Mesothelial cell of epicardium (in vitro differentiated cells): ENCODE measurements at regions not wholly inside any gene's neighbourhood (a gene's known extent, or its start where the extent isn't known, plus 50 kb on each side); places are given as distances from the start of the nearest gene placed in this dataset.
"Not testable (repeated sequence)": the region's sequence is repeated elsewhere in the genome, so short reads cannot be mapped to it uniquely, and the experiment has no call there.

Experiments used
- DNase-seq, 2 experiments: peaks; one replicate each; pipeline ENCODE4 v3.0.0; 2021; ENCODE audit warnings: low spot score in 2 of 2; ENCODE audit not compliant: unreplicated experiment in 2 of 2
- H3K27ac Mint-ChIP-seq: 2 replicates; pipeline ENCODE4 v1.8.0; 2021; ENCODE audit warnings: mixed read lengths
- H3K27me3 Mint-ChIP-seq: 2 replicates; pipeline ENCODE4 v1.8.0; 2021; ENCODE audit warnings: low read depth, mixed read lengths
- H3K36me3 Mint-ChIP-seq: 2 replicates; pipeline ENCODE4 v1.8.0; 2021; ENCODE audit warnings: mixed read lengths
- H3K4me1 Mint-ChIP-seq: 2 replicates; pipeline ENCODE4 v1.8.0; 2021; ENCODE audit warnings: mixed read lengths
- H3K4me3 Mint-ChIP-seq: 2 replicates; pipeline ENCODE4 v1.8.0; 2021; ENCODE audit warnings: mild to moderate bottlenecking, moderate library complexity, mixed read lengths
- H3K9me3 Mint-ChIP-seq: 2 replicates; pipeline ENCODE4 v1.8.0; 2021; ENCODE audit warnings: mixed read lengths
- TF ChIP-seq, protein P1 (sequence below): fragments of 200-600 bp; sonication (generic); IDR thresholded peaks from one replicate; pipeline ENCODE4 v1.5.0; 2021; ENCODE audit warnings: antibody characterized with exemption; ENCODE audit not compliant: unreplicated experiment

DNA sequence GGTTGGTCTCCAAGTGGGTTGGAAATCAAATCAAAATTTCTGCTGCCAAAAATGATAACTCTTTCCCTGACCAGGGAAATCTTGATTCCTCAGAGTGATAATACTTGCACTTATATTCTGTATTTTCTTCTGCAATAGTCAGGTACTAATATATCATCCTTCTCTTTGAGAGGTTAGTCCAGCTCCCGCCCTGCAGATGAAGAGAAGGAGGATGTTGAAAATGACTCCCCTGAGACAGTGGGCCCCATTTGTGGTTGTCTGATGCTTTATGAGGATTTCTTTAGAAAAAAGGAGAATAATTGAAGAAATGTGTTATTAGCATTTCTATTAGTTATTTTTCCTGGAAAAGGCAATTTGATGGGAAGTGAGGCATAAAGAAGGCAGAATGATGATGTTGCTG, 213.0 kb downstream of the SEC23IP start:
- no peaks in the 10 kb centered on the region for H3K9me3 Mint-ChIP-seq
- TF ChIP-seq, protein P1, sequence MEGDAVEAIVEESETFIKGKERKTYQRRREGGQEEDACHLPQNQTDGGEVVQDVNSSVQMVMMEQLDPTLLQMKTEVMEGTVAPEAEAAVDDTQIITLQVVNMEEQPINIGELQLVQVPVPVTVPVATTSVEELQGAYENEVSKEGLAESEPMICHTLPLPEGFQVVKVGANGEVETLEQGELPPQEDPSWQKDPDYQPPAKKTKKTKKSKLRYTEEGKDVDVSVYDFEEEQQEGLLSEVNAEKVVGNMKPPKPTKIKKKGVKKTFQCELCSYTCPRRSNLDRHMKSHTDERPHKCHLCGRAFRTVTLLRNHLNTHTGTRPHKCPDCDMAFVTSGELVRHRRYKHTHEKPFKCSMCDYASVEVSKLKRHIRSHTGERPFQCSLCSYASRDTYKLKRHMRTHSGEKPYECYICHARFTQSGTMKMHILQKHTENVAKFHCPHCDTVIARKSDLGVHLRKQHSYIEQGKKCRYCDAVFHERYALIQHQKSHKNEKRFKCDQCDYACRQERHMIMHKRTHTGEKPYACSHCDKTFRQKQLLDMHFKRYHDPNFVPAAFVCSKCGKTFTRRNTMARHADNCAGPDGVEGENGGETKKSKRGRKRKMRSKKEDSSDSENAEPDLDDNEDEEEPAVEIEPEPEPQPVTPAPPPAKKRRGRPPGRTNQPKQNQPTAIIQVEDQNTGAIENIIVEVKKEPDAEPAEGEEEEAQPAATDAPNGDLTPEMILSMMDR: no peak
- no peak overlapping the region for H3K4me3 Mint-ChIP-seq
- DNase-seq: no peak
- H3K4me1 Mint-ChIP-seq: peaks cover 2% of the 10 kb centered on the region
- no peaks in the 10 kb centered on the region for H3K36me3 Mint-ChIP-seq
- peaks cover 3% of the 10 kb centered on the region for H3K27me3 Mint-ChIP-seq
- H3K27ac Mint-ChIP-seq: no peak overlapping the region

DNA sequence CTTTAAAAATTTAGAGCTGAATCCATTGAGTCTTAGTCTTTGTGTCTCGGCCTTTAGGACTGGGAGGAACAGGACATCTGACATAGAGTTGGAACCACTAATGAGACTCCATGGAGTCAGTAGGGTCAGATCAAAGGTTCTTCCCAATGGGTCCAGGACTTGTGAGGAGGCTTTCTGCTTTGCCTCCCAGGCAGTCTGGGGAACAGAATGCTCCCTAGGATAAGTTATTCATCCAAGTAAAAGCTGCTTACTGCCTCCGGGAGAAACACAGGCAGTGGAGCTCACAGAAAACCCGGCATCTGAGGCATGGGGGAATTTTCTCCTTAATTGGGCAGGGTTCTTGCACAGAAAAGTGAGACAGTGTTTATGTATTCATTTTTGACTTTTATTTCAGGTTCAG, 216.4 kb downstream of the SEC23IP start:
- H3K27ac Mint-ChIP-seq: no peak overlapping the region
- no peaks in the 10 kb centered on the region for H3K9me3 Mint-ChIP-seq

DNA sequence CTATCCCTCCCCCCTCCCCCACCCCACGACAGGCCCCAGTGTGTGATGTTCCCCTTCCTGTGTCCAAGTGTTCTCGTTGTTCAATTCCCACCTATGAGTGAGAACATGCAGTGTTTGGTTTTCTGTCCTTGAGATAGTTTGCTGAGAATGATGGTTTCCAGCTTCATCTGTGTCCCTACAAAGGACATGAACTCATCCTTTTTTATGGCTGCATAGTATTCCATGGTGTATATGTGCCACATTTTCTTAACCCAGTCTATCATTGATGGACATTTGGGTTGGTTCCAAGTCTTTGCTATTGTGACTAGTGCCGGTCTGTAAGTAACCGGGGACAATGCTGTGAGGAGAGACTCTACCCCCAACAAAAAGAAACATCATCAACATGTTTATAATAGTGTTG, 217.2 kb downstream of the SEC23IP start:
- H3K9me3 Mint-ChIP-seq, H3K27me3 Mint-ChIP-seq, H3K4me1 Mint-ChIP-seq, H3K27ac Mint-ChIP-seq, H3K4me3 Mint-ChIP-seq, H3K36me3 Mint-ChIP-seq, DNase-seq: not testable (repeated sequence)

More for the DNA sequence above, 216.4 kb downstream of the SEC23IP start:
- Mint-ChIP-seq H3K4me1 (peaks cover 2% of the 10 kb centered on the region), H3K36me3 (no peaks in the 10 kb centered on the region), H3K27me3 (no peaks in the 10 kb centered on the region), H3K4me3 (no peak overlapping the region)
- TF ChIP-seq, protein P1: no peak
- DNase-seq: no peak

DNA sequence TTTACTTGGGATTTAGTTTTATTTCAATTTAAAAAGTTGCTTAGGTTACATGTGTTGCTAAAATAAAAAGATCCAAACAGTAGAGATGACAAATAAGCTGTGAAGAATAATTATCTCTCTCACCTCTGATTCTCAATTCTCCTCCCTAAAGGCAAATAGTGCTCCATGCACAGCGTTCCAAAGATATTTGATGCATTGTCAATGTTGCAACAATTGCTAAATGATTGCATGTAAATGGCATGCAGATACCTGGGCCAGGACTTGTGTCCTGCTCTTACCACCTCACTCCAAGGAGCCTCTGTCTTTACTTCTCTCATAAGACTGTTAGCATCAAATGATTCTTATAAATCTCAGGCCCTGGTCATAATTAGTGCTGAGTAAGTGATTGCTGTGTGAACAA, 217.7 kb downstream of the SEC23IP start:
- Mint-ChIP-seq H3K36me3 (no peaks in the 10 kb centered on the region), H3K9me3 (no peaks in the 10 kb centered on the region), H3K27ac (no peak overlapping the region), H3K4me1 (peaks cover 7% of the 10 kb centered on the region), H3K27me3 (no peaks in the 10 kb centered on the region), H3K4me3 (no peak overlapping the region)
- no peak for DNase-seq
- TF ChIP-seq, protein P1: no peak

DNA sequence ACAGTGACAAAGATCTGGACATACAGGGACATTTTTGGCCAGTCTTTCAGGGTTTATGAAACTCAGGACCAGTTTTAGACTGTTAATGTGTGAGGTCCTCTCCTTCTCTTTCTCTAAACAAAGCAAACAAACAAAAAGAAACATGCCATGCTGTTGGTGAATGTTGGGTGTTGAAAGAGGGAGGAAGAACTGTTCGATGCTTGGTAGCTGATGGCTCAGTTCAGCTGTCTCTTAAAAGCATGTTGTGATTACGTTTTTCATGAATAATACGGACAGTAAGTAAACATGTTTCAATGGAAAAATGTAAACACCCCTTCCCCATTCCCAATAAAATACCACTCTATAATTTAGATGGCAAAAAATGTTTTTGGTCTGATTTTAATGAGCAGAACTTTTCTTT, 219.1 kb downstream of the SEC23IP start:
- Mint-ChIP-seq H3K36me3 (no peaks in the 10 kb centered on the region), H3K4me3 (no peak overlapping the region), H3K4me1 (peaks cover 10% of the 10 kb centered on the region), H3K27ac (no peak overlapping the region), H3K9me3 (no peaks in the 10 kb centered on the region), H3K27me3 (no peaks in the 10 kb centered on the region)
- DNase-seq: no peak
- TF ChIP-seq, protein P1: no peak

DNA sequence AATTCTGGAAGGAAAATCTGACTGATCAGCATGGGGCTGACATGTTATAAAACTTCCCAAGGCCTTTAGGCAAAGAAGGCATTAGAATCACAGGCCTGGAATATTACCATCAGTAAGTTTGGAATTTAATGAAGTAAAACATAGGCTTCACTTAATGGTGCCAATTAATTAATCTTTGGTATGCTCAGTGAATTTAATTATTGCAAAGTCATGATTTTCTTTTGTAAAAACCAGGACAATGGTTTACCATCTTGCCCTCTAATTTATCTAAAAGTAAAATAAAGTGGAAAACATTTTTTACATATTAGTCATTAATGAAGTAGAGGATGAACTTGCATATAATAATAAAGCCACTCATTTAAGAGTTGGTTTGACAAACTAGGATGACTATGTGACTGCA, 220.3 kb downstream of the SEC23IP start:
- no peak overlapping the region for H3K4me3 Mint-ChIP-seq
- H3K27me3 Mint-ChIP-seq: no peaks in the 10 kb centered on the region
- TF ChIP-seq, protein P1: no peak
- peaks cover 10% of the 10 kb centered on the region for H3K4me1 Mint-ChIP-seq
- H3K9me3 Mint-ChIP-seq: no peaks in the 10 kb centered on the region
- no peak overlapping the region for H3K27ac Mint-ChIP-seq
- H3K36me3 Mint-ChIP-seq: no peaks in the 10 kb centered on the region
- no peak for DNase-seq
